ENCODE measurements at regions not wholly inside any gene's neighbourhood (a gene's known extent, or its start where the extent isn't known, plus 50 kb on each side); places are given as distances from the start of the nearest gene placed in this dataset.

DNA sequence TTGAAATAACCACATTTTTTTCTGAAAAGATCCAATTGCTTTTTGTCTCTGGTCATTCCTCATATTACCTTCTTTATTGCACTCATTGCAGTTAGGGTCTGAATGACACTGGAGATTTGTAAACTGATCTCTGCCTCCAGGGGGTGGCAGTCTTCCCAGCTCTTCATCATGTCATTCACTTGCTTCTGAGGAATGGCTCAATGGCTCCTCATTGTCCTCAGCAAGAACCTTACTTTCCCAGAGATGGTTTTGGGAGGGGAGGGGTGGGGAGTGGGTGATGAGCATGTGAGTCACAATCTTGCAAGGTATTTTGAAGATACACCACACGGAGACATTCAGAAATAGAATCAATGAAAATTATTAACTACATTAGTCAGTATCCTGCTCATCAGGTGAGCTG lies 159.8 kb upstream of the GAS1 start:
- H3K9me3 ChIP-seq (ENCODE audit: low read length), result no peaks in the 10 kb centered on the region
- H3K79me2 ChIP-seq (ENCODE audit: low read length), result no peaks in the 10 kb centered on the region
- no peaks in the 10 kb centered on the region for H3K9me2 ChIP-seq (replicated peaks; ENCODE audit: low read length)
- no peaks in the 10 kb centered on the region for H3K36me3 ChIP-seq (ENCODE audit: low read depth, low read length)
- CTCF ChIA-PET, result no interaction called here
- BruUV-seq (replicated peaks), result no TSS peak
- H3K4me3 ChIP-seq (ENCODE audit: low read length), result no peak overlapping the region
- POLR2A ChIA-PET (ENCODE audit: unreplicated experiment), result no interaction called here
- TF ChIP-seq EZH2phosphoT487 (IDR thresholded peaks at IDR 0.05; ENCODE audit: borderline replicate concordance, low read length) (no peak), EZH2 (IDR thresholded peaks at IDR 0.05; ENCODE audit: low read length, unreplicated experiment) (no peak)
- TF ChIP-seq, protein P1, sequence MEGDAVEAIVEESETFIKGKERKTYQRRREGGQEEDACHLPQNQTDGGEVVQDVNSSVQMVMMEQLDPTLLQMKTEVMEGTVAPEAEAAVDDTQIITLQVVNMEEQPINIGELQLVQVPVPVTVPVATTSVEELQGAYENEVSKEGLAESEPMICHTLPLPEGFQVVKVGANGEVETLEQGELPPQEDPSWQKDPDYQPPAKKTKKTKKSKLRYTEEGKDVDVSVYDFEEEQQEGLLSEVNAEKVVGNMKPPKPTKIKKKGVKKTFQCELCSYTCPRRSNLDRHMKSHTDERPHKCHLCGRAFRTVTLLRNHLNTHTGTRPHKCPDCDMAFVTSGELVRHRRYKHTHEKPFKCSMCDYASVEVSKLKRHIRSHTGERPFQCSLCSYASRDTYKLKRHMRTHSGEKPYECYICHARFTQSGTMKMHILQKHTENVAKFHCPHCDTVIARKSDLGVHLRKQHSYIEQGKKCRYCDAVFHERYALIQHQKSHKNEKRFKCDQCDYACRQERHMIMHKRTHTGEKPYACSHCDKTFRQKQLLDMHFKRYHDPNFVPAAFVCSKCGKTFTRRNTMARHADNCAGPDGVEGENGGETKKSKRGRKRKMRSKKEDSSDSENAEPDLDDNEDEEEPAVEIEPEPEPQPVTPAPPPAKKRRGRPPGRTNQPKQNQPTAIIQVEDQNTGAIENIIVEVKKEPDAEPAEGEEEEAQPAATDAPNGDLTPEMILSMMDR (conservative IDR thresholded peaks at IDR 0.05; ENCODE audit: low read depth, low read length), result no peak
- no peak overlapping the region for H3K27ac ChIP-seq (ENCODE audit: low read length)
- H3K9ac ChIP-seq (ENCODE audit: low read length), result no peak overlapping the region
- H2AFZ ChIP-seq (ENCODE audit: low read length), result no peak overlapping the region
- ATAC-seq, result no peak
- H3K27me3 ChIP-seq (ENCODE audit: low read length), result no peaks in the 10 kb centered on the region
- H3F3A ChIP-seq (ENCODE audit: low read length, unreplicated experiment), result no peaks in the 10 kb centered on the region
- peak; percentile 26 for DNase-seq
- no peaks in the 10 kb centered on the region; the same call in 1 of the 2 replicates for H3K4me1 ChIP-seq (ENCODE audit: insufficient read depth, low read length)
- H4K20me1 ChIP-seq (ENCODE audit: low read length), result no peaks in the 10 kb centered on the region
- intact Hi-C loops (cut with micrococcal nuclease), result no loop called here
- H3K4me2 ChIP-seq (ENCODE audit: low read length), result no peak overlapping the region

DNA sequence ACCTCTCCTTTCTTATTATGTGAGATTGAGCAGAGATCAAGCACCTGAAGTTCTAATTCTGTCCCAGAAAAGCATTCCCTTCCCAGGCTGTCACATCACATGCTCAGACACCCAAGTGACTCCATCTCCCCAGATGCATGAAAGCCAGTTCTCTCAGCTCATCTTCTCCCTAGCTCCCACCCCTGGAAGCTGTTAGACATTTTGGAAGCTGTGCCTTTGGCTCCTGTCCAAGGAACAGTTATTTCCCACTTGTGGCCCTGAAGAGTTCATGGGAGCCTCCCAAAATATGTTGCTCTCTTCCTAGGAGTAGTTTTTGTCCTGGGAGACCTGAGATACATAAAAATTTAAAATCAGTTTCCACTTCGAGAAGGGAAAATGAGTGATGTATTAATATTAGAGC lies 161.4 kb upstream of the GAS1 start:
- DNase-seq, result no peak
- Histone ChIP-seq H3K9ac (ENCODE audit: low read length) (no peak overlapping the region), H3K4me2 (ENCODE audit: low read length) (no peak overlapping the region), H2AFZ (ENCODE audit: low read length) (no peak overlapping the region), H3K9me2 (replicated peaks; ENCODE audit: low read length) (no peaks in the 10 kb centered on the region), H3K79me2 (ENCODE audit: low read length) (no peaks in the 10 kb centered on the region), H3K4me3 (ENCODE audit: low read length) (no peak overlapping the region), H3K4me1 (ENCODE audit: insufficient read depth, low read length) (no peaks in the 10 kb centered on the region; the same call in 1 of the 2 replicates), H3F3A (ENCODE audit: low read length, unreplicated experiment) (no peaks in the 10 kb centered on the region), H3K36me3 (ENCODE audit: low read depth, low read length) (no peaks in the 10 kb centered on the region), H4K20me1 (ENCODE audit: low read length) (no peaks in the 10 kb centered on the region), H3K27ac (ENCODE audit: low read length) (no peak overlapping the region), H3K27me3 (ENCODE audit: low read length) (no peaks in the 10 kb centered on the region), H3K9me3 (ENCODE audit: low read length) (no peaks in the 10 kb centered on the region)
- ATAC-seq, result no peak
- intact Hi-C loops (cut with micrococcal nuclease), result no loop called here
- ChIA-PET POLR2A (ENCODE audit: unreplicated experiment) (no interaction called here), CTCF (no interaction called here)
- TF ChIP-seq EZH2phosphoT487 (IDR thresholded peaks at IDR 0.05; ENCODE audit: borderline replicate concordance, low read length) (no peak), EZH2 (IDR thresholded peaks at IDR 0.05; ENCODE audit: low read length, unreplicated experiment) (no peak)
- no TSS peak for BruUV-seq (replicated peaks)

DNA sequence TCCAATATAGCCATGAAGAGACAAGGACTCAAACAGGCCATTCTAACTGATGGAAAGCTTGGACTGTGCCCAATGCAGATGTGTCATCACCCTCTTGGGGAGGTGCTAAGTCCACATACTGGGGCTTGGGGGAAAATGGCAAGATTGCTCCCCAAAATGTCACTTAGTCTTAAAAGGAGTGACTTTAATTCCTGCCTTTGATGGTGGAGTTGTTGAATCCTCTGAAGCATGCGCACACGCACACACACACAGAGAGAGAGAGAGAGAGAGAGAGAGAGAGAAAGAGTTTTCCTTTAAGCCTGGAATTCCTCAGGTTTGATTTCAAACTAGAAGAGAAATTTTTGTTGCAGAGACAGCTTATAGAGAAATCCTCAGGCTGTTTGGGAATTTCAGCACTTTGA lies 161.9 kb upstream of the GAS1 start:
- Histone ChIP-seq H2AFZ (ENCODE audit: low read length) (no peak overlapping the region), H3K4me2 (ENCODE audit: low read length) (no peak overlapping the region), H3K27me3 (ENCODE audit: low read length) (no peaks in the 10 kb centered on the region), H3K9me2 (replicated peaks; ENCODE audit: low read length) (no peaks in the 10 kb centered on the region), H3K36me3 (ENCODE audit: low read depth, low read length) (no peaks in the 10 kb centered on the region), H3K79me2 (ENCODE audit: low read length) (no peaks in the 10 kb centered on the region), H3F3A (ENCODE audit: low read length, unreplicated experiment) (no peaks in the 10 kb centered on the region), H4K20me1 (ENCODE audit: low read length) (no peaks in the 10 kb centered on the region), H3K9ac (ENCODE audit: low read length) (no peak overlapping the region), H3K4me3 (ENCODE audit: low read length) (no peak overlapping the region), H3K27ac (ENCODE audit: low read length) (no peak overlapping the region), H3K4me1 (ENCODE audit: insufficient read depth, low read length) (no peaks in the 10 kb centered on the region; the same call in 1 of the 2 replicates), H3K9me3 (ENCODE audit: low read length) (no peaks in the 10 kb centered on the region)
- ChIA-PET POLR2A (ENCODE audit: unreplicated experiment) (no interaction called here), CTCF (no interaction called here)
- TF ChIP-seq EZH2phosphoT487 (IDR thresholded peaks at IDR 0.05; ENCODE audit: borderline replicate concordance, low read length) (no peak), EZH2 (IDR thresholded peaks at IDR 0.05; ENCODE audit: low read length, unreplicated experiment) (no peak)
- TF ChIP-seq, protein P1 (conservative IDR thresholded peaks at IDR 0.05; ENCODE audit: low read depth, low read length), result no peak
- ATAC-seq (no peak), DNase-seq (no peak)
- intact Hi-C loops (cut with micrococcal nuclease), result no loop called here
- no TSS peak for BruUV-seq (replicated peaks)

Measured in PC-3 (cell line).